ENCODE measurements at regions not wholly inside any gene's neighbourhood (a gene's known extent, or its start where the extent isn't known, plus 50 kb on each side); places are given as distances from the start of the nearest gene placed in this dataset.

- DNase-seq: no peak
Observed at GRCh38 chr10:131636841-131637724, 263.7 kb upstream of the PPP2R2D start.

GRCh38 chr10:131638049-131638879, 262.5 kb upstream of the PPP2R2D start:
- no peak for DNase-seq

GRCh38 chr10:131638880-131639278, 261.9 kb upstream of the PPP2R2D start:
- DNase-seq: no peak

- DNase-seq: no peak
Observed at GRCh38 chr10:131640045-131640644, 260.7 kb upstream of the PPP2R2D start.

DNA sequence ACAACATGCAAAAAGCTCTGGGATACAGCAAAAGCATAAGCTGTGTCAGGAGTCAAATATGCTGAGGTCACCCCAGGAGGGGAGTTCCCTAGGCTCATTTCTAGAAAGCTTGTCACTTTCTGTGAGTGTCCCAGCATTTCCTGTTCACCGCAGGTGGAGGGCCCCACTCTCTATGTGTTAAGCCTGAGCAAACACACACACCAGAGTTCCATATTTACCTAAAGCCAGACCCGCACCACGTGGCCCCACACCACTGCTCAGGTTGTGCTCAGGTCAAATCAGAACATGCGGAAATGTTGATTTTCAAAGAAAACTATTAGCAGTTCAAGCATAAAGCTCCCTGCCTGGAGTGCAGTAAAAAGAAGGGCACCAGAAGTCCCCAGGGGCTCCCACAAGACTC, 259.6 kb upstream of the PPP2R2D start:
- DNase-seq: no peak

DNA sequence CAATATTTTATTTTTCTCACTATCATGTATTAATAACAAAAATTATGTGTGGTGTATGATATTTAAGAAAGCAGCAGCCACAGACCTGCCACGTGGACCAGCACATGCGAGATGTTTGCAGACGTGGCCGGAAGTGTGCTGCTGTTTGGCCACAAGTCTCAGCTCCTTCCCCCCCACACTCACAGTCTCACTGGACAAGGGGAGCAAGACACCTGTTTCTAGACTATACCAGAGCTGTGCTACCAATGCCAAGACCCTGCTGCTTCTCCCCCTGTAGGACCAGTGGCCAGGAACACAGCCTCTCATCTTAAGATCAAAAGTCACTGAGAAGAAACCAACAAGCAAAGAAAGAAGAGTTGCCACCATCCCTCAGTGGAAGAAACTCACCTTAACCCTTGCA, 258.9 kb upstream of the PPP2R2D start:
- DNase-seq: no peak

GRCh38 chr10:131642966-131643365, 257.8 kb upstream of the PPP2R2D start:
- no peak for DNase-seq

DNA sequence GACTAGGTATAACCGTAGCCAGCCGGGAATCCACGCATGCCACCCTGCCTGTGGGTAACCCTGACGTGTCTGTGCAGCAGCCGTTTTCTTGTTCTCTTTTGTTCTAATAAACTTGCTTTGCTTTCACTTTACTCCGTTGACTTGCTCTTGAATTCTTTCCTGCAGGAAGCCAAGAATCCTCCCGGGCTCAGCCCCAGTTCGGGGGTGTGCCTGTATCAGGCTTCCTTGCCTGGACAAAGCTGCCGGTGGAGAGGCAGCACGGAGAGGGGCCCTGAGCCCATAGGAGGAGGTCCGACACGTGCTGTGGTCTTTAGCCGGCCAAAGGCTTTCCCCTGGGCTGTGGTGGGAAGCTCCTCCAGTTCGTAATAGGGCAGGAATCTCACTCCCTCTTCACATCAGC, 256.5 kb upstream of the PPP2R2D start:
- DNase-seq: no peak

GRCh38 chr10:131644864-131645658, 255.7 kb upstream of the PPP2R2D start:
- DNase-seq: no peak

- DNase-seq: no peak
Observed at GRCh38 chr10:131645756-131646155, 255.1 kb upstream of the PPP2R2D start.

GRCh38 chr10:131646551-131647525, 254.0 kb upstream of the PPP2R2D start:
- no peak for DNase-seq

GRCh38 chr10:131647789-131648188, 253.0 kb upstream of the PPP2R2D start:
- DNase-seq: no peak

DNA sequence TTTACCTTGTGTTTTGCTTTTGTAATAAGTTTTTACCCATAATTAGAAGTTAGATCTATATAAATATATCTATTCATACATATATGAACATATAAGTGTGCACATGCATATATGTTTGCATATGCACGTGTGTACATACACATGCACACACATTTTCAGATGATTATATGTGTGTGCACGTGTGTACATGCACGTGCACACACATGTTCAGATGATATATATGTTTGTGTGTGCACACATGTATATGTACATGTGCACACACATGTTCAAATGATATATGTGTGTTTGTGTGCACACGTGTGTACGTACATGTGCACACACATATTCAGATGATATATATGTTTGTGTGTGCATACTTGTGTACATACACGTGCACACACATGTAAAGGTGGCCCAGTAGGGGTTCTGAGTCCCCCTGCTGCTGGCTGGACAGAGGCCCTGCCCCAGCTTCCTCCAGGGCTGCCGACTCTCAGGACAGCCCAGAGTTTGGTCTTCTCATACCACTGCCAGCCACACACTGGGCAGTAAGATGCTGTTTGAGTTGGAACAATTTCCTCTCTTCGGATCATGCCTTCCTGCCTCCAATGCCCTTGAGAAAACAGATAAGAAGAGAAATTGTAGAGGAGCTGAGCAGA, 252.3 kb upstream of the PPP2R2D start:
- DNase-seq: no peak

- no peak for DNase-seq
Observed at GRCh38 chr10:131649617-131650016, 251.2 kb upstream of the PPP2R2D start.

DNA sequence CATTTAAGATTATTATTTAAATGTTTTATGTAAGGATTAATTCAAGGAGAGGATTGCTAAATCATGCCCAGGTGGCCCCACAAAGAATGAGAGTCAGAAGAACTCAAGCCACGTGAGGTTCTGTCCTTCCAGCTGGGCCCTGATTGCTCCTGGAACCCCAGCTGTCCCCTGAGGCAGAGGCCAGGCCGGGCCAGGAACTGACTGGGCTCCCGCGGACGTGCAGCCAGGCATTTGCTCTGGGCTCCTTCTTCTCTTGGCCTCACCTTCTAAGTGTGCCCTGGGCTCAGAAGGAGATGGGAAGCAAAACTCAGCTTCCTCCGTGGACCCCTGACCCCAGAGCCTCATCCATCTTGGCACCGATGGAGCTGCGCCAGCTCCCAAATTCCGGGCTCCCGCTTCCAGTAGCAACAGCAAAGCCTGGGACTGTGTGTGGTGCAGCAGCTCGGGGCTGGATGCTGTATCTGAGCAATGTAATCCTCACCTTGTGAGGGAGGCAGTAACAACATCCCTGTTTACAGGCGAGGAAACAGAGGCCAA, 250.6 kb upstream of the PPP2R2D start:
- DNase-seq: no peak

GRCh38 chr10:131650771-131651673, 249.8 kb upstream of the PPP2R2D start:
- DNase-seq: no peak

DNA sequence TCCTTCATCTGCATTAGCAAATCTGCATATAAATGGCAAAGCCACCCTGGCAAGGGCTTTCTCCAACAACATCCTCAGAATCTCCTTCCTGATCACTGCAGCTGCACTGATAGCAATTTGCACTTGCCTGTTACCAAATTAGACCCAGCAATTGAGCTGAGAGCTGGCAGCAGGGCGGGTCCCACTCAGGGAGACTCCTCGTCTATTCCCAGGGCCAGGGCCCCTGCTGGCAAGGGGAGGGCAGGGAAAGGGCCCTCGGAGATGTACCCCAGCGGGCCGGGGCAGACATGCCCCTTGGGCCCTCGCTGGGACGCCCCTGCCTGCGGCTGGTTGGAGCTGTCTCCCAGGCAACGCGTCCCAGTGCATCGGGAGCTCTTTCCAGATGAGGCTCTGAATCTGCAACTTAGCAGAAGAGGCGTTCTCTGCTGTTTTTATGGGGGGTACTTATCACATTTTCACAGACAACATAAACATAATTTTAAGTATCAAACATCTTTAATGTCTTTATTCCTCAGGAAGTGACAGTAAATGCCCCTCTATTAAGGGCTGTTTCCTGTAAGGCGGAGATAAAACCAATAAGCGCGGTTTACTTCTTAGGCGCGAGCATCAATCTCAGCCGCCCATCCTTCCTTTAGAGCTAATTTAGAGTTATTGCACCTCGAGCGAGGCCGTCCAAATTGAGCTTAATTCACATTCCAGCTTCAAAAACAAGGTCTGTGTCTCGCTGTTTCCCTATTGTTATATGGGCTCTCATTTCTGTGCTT, 249.0 kb upstream of the PPP2R2D start:
- DNase-seq: no peak

DNA sequence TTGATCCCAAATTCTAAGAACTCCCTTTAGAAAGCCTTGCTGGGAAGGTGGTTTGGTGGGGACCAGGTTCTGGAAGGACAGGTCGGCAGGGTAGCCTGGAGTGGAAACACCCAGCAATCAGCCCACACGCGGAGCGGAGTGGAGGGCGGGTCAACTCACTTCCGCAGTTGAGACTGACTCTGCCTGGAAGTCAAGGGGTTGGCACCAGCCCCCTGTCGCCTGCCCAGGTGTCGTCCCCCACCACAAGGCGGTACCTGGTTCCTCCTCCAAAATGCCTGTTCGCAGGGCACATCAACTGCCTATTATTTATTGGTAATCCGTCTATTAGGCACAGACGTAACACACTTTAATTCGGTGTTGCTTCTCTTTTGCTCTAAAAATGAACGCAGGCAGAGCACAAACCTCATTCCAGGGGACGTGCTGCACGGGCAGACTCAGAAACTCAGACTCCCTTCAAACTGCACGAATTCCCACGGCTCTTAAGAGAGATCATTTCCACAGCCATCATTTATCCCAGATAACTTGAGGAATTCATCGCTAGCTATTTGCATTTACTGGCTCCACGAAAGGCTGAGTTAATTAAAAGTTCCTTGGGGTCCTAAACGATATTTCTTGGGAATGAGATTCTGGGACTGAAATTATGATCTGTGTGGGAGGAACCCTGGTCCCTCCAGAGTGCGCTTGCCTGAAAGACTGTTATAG, 248.2 kb upstream of the PPP2R2D start:
- DNase-seq: no peak
